Fibroblast of the aortic adventitia (primary cell): ENCODE measurements at regions not wholly inside any gene's neighbourhood (a gene's known extent, or its start where the extent isn't known, plus 50 kb on each side); places are given as distances from the start of the nearest gene placed in this dataset.
"Not testable (repeated sequence)": the region's sequence is repeated elsewhere in the genome, so short reads cannot be mapped to it uniquely, and the experiment has no call there.

ENCODE experiments used
- DNase-seq: peaks from one replicate; pipeline ENCODE4 v3.0.0-alpha.2; 2010; ENCODE audit warnings: low read depth
- H3K4me3 ChIP-seq: 2 replicates; pipeline ENCODE4 v1.5.1; 2011; ENCODE audit warnings: low read depth, mild to moderate bottlenecking, control low read depth, low read length, moderate library complexity
- CTCF ChIP-seq: IDR thresholded peaks from 2 replicates; pipeline ENCODE4 v1.5.1; 2011; ENCODE audit warnings: mild to moderate bottlenecking, low read length, control low read depth, inconsistent platforms; ENCODE audit not compliant: insufficient read depth

- no peak for TF ChIP-seq CTCF
- no peak overlapping the region for H3K4me3 ChIP-seq
- no peak for DNase-seq
Measured at GRCh38 chr2:184186436-184186835, 411.9 kb upstream of the ZNF804A start.

GRCh38 chr2:184187421-184187971 is 410.8 kb upstream of the ZNF804A start:
- TF ChIP-seq CTCF, result no peak
- DNase-seq, result no peak
- no peak overlapping the region for H3K4me3 ChIP-seq

- no peak for DNase-seq
- H3K4me3 ChIP-seq, result no peak overlapping the region
- no peak for TF ChIP-seq CTCF
Measured at GRCh38 chr2:184190725-184191124, 407.6 kb upstream of the ZNF804A start.

- H3K4me3 ChIP-seq, result no peak overlapping the region
- TF ChIP-seq CTCF, result no peak
- DNase-seq, result no peak
Measured at GRCh38 chr2:184192649-184193048, 405.7 kb upstream of the ZNF804A start.

GRCh38 chr2:184197413-184197812 is 400.9 kb upstream of the ZNF804A start:
- no peak for TF ChIP-seq CTCF

GRCh38 chr2:184198791-184199190 is 399.5 kb upstream of the ZNF804A start:
- H3K4me3 ChIP-seq, DNase-seq: not testable (repeated sequence)

More at GRCh38 chr2:184197413-184197812, 400.9 kb upstream of the ZNF804A start:
- DNase-seq, result no peak
- H3K4me3 ChIP-seq, result no peak overlapping the region

GRCh38 chr2:184199274-184199673 is 399.1 kb upstream of the ZNF804A start:
- H3K4me3 ChIP-seq, result no peak overlapping the region
- no peak for DNase-seq
- no peak for TF ChIP-seq CTCF

GRCh38 chr2:184201246-184201645 is 397.1 kb upstream of the ZNF804A start:
- DNase-seq, result no peak
- no peak overlapping the region for H3K4me3 ChIP-seq
- no peak for TF ChIP-seq CTCF
